Hepatic stellate cell (primary cell): ENCODE measurements at regions not wholly inside any gene's neighbourhood (a gene's known extent, or its start where the extent isn't known, plus 50 kb on each side); places are given as distances from the start of the nearest gene placed in this dataset.
"Not testable (repeated sequence)": the region's sequence is repeated elsewhere in the genome, so short reads cannot be mapped to it uniquely, and the experiment has no call there.

Experiments
- DNase-seq: peaks from one replicate; pipeline ENCODE4 v3.0.0; 2011; ENCODE audit warnings: low spot score

GRCh38 chr14:23861666-23862065 lies 91.9 kb upstream of the DHRS4 start:
- DNase-seq: no peak

- no peak for DNase-seq
Observed at GRCh38 chr14:23862513-23862912, 91.1 kb upstream of the DHRS4 start.

GRCh38 chr14:23863836-23864235 lies 89.7 kb upstream of the DHRS4 start:
- no peak for DNase-seq

GRCh38 chr14:23864259-23864658 lies 89.3 kb upstream of the DHRS4 start:
- DNase-seq: no peak

- no peak for DNase-seq
Observed at GRCh38 chr14:23864861-23865260, 88.7 kb upstream of the DHRS4 start.

GRCh38 chr14:23865502-23865901 lies 88.1 kb upstream of the DHRS4 start:
- DNase-seq: no peak

GRCh38 chr14:23866269-23866668 lies 87.3 kb upstream of the DHRS4 start:
- DNase-seq: no peak

GRCh38 chr14:23869078-23869719 lies 84.4 kb upstream of the DHRS4 start:
- DNase-seq: no peak

- no peak for DNase-seq
Observed at GRCh38 chr14:23876160-23876750, 77.3 kb upstream of the DHRS4 start.

GRCh38 chr14:23877111-23877510 lies 76.5 kb upstream of the DHRS4 start:
- no peak for DNase-seq

GRCh38 chr14:23877538-23878180 lies 75.9 kb upstream of the DHRS4 start:
- no peak for DNase-seq

GRCh38 chr14:23881282-23881681 lies 72.3 kb upstream of the DHRS4 start:
- DNase-seq: no peak

GRCh38 chr14:23883684-23884540 lies 69.7 kb upstream of the DHRS4 start:
- DNase-seq: no peak

GRCh38 chr14:23884541-23884904 lies 69.0 kb upstream of the DHRS4 start:
- no peak for DNase-seq

GRCh38 chr14:23887536-23887935 lies 66.0 kb upstream of the DHRS4 start:
- no peak for DNase-seq

GRCh38 chr14:23891717-23892116 lies 61.9 kb upstream of the DHRS4 start:
- DNase-seq: not testable (repeated sequence)

- not testable (repeated sequence) for DNase-seq
Observed at GRCh38 chr14:23892289-23892688, 61.3 kb upstream of the DHRS4 start.

GRCh38 chr14:23894362-23895052 lies 59.1 kb upstream of the DHRS4 start:
- DNase-seq: no peak

- DNase-seq: no peak
Observed at GRCh38 chr14:23895053-23895419, 58.5 kb upstream of the DHRS4 start.

- DNase-seq: no peak
Observed at GRCh38 chr14:23895480-23895879, 58.1 kb upstream of the DHRS4 start.

- DNase-seq: no peak
Observed at GRCh38 chr14:23896609-23897153, 56.9 kb upstream of the DHRS4 start.

GRCh38 chr14:23897291-23897690 lies 56.3 kb upstream of the DHRS4 start:
- DNase-seq: not testable (repeated sequence)
